AG08395 (cell line): ENCODE measurements at regions not wholly inside any gene's neighbourhood (a gene's known extent, or its start where the extent isn't known, plus 50 kb on each side); places are given as distances from the start of the nearest gene placed in this dataset.

Experiments used
- DNase-seq: peaks from one replicate; pipeline ENCODE4 v3.0.0; 2012; ENCODE audit warnings: mixed read lengths, low spot score

- peak; percentile 12 for DNase-seq
Observed at GRCh38 chr5:159861086-159861485, 55.2 kb upstream of the ADRA1B start.

- peak; percentile 46 for DNase-seq
Observed at GRCh38 chr5:159864885-159865691, 51.2 kb upstream of the ADRA1B start.

- no peak for DNase-seq
Observed at GRCh38 chr5:159866093-159866492, 50.2 kb upstream of the ADRA1B start.
